IPS-20b (cell line): ENCODE measurements at regions not wholly inside any gene's neighbourhood (a gene's known extent, or its start where the extent isn't known, plus 50 kb on each side); places are given as distances from the start of the nearest gene placed in this dataset.

ENCODE experiments used
- H3K27ac ChIP-seq: one replicate; pipeline ENCODE4 v1.5.1; 2013; ENCODE audit warnings: low read length
- H3K27me3 ChIP-seq: 2 replicates; pipeline ENCODE4 v1.6.1; 2013; ENCODE audit warnings: mild to moderate bottlenecking, low read length, inconsistent platforms; ENCODE audit not compliant: insufficient read depth
- H3K36me3 ChIP-seq: 2 replicates; pipeline ENCODE4 v1.6.1; 2013; ENCODE audit warnings: low read depth, mild to moderate bottlenecking, inconsistent platforms, low read length, moderate library complexity; ENCODE audit not compliant: insufficient read depth
- H3K4me1 ChIP-seq: 2 replicates; pipeline ENCODE4 v1.6.1; 2013; ENCODE audit warnings: mild to moderate bottlenecking, control low read depth, inconsistent platforms, low read length, moderate library complexity; ENCODE audit not compliant: insufficient read depth
- H3K4me3 ChIP-seq: 2 replicates; pipeline ENCODE4 v1.5.1; 2013; ENCODE audit warnings: mild to moderate bottlenecking, low read length, inconsistent platforms
- H3K9ac ChIP-seq: 2 replicates; pipeline ENCODE4 v1.6.1; 2013; ENCODE audit warnings: low read depth, mild to moderate bottlenecking, inconsistent platforms, low read length, moderate library complexity
- H3K9me3 ChIP-seq: 2 replicates; pipeline ENCODE4 v1.6.1; 2013; ENCODE audit warnings: mild to moderate bottlenecking, low read depth, low read length, inconsistent platforms; ENCODE audit not compliant: insufficient read depth

DNA sequence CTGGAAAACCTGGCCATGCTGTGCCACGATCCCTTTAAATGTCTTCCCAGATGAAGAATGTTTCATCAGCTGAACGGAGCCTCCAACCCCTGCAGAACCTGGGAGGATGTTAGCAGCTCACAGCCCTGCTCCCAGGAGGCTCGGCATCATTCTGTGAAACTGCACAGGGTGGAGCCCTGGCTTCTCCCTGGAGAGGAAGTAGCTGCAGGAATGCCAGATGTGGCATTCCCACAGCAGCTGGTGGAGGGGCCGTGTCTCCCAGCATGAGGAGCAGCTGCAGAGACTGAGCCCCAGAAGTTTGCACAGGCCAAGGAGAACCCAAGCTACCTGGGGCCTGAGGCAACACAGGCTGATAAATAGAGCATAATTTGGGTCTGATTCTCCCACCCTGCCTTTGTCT, 165.8 kb upstream of the MAP3K1 start:
- no peaks in the 10 kb centered on the region for H3K36me3 ChIP-seq
- H3K9ac ChIP-seq, result no peak overlapping the region
- no peak overlapping the region for H3K4me3 ChIP-seq
- H3K27ac ChIP-seq, result no peak overlapping the region
- H3K9me3 ChIP-seq, result no peaks in the 10 kb centered on the region
- no peaks in the 10 kb centered on the region; the same call in 1 of the 2 replicates for H3K4me1 ChIP-seq
- H3K27me3 ChIP-seq, result no peaks in the 10 kb centered on the region

DNA sequence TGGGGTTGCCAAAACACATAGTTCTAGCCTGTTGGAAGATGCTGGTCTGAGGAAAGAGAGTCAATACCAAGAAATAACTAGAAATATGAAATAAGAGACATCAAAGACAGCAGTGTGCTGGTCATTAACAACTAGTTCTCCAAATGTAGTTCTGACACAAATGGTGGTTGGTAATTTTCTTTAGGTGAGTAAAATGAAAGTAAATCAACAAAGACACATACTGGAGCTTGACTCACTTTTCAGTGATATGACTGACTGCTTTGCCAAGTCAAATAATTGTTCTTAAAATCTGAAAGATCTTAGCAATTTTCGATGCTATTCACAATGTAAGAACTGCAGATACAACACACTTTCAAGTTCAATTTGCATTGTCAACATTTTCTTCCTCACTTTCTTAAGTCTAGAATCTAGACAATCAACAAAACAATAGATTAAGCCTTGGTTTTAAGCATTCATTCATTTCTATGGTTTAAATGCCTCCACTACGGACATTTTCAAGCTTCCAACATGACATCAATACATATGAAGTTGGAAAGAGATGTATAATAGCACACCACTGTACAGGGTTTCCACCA, 166.8 kb upstream of the MAP3K1 start:
- H3K9me3 ChIP-seq, result no peaks in the 10 kb centered on the region
- H3K9ac ChIP-seq, result no peak overlapping the region
- H3K4me1 ChIP-seq, result no peaks in the 10 kb centered on the region; the same call in 1 of the 2 replicates
- H3K4me3 ChIP-seq, result no peak overlapping the region
- H3K27me3 ChIP-seq, result no peaks in the 10 kb centered on the region
- no peak overlapping the region for H3K27ac ChIP-seq
- no peaks in the 10 kb centered on the region for H3K36me3 ChIP-seq

DNA sequence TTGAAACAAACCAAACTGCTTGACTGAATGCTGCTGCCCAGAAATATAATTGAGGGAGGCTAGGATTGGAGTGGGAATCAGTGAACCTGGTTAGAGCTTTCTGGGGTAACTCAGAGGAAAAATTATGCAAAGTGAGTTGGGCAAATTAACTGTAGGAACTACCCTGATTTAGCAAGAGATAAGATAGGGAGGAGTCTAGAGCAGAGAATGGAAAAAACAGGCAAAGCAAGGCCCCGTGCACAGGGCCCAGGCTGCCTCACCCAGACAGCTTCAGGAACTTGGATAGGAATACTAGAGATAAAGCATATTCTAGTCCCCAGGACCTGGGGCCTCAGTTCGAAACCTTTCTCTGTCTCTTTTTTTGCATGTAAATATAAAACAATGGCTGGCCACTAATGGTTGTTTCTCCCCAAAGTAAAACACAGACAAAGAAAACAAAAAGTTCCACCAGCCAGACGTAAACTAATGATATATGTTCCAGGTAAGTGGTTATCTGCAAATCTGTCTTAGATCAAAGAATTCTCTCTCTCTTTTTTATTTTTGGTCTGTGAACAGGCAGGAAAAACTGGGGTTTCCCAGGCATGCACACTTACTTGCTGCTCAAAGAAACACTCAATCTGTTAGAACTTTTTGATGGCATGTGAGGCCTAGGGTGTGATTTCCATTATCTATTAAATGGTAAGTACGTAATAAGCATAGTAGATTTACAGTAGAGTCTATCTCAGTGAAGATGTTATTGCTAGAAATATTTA, 168.1 kb upstream of the MAP3K1 start:
- H3K27me3 ChIP-seq, result no peaks in the 10 kb centered on the region
- H3K9ac ChIP-seq, result no peak overlapping the region
- no peaks in the 10 kb centered on the region for H3K36me3 ChIP-seq
- no peak overlapping the region for H3K27ac ChIP-seq
- no peak overlapping the region for H3K4me3 ChIP-seq
- no peaks in the 10 kb centered on the region; the same call in 1 of the 2 replicates for H3K4me1 ChIP-seq
- H3K9me3 ChIP-seq, result no peaks in the 10 kb centered on the region

DNA sequence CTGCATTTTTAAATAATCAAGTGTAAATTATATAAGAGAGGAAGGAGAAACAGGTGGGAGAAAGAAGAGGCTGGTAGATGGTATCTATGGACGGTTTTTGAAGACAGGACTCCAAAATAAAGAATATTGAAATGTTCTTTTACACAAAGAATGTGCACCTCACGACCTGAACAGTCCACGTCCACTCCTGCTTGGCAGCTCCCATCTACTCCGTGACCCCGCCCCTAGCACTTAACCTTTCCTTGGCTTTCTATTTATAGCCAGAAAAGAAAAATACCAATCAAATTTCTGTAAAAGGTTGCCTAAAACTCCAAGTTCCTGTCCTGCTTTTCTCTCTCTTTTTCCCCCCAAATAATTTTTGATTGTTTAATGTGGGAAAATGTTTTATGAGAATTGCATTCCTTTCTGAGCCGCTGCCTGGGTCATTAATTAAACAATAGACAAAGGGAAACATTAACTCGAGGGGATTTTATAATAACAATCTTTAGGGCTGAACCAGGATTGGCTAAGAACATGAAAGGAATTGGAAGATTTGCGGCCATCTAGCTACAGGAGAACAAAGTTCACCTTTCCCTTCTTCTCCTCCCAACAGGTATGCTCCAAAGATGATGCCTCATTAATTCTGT, 173.6 kb upstream of the MAP3K1 start:
- no peak overlapping the region for H3K27ac ChIP-seq

DNA sequence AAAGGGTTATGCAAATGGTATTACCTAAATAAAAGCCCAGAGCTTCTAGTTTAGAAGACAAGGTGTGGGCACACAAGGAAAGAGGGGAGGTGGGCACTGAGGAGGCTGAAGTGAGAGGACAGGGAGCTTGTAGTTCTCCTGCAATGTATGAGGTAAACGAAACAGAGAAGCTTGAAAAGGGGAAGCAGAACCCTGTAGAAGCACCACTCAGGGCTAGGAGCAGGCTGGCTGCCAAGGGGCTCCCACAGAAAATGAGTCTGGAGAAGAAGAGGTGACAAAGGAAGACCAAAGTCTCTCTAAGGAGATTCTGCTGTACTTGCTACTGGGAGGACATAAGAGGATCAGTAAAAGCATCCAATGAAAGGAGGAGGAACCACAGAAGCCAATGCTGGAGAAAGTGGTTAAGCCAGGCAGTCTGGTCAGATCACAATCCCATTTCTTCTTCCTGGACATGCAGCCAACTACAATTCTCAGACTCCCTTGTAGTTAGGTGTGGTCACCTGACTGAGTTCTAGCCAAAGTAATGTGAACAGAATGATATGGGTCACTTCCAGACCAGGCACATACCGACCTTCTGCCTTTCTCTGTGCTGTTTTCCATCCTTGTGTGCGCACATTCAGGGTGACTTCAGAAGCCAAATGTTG, 174.5 kb upstream of the MAP3K1 start:
- H3K27ac ChIP-seq, result no peak overlapping the region
- H3K27me3 ChIP-seq, result no peaks in the 10 kb centered on the region
- H3K4me1 ChIP-seq, result peaks cover 22% of the 10 kb centered on the region
- no peak overlapping the region for H3K4me3 ChIP-seq
- no peaks in the 10 kb centered on the region for H3K36me3 ChIP-seq
- H3K9me3 ChIP-seq, result no peaks in the 10 kb centered on the region
- no peak overlapping the region for H3K9ac ChIP-seq

More for the DNA sequence above, 173.6 kb upstream of the MAP3K1 start:
- no peak overlapping the region for H3K4me3 ChIP-seq
- H3K27me3 ChIP-seq, result no peaks in the 10 kb centered on the region
- H3K36me3 ChIP-seq, result no peaks in the 10 kb centered on the region
- H3K9me3 ChIP-seq, result no peaks in the 10 kb centered on the region
- H3K9ac ChIP-seq, result no peak overlapping the region
- H3K4me1 ChIP-seq, result peaks cover 21% of the 10 kb centered on the region

DNA sequence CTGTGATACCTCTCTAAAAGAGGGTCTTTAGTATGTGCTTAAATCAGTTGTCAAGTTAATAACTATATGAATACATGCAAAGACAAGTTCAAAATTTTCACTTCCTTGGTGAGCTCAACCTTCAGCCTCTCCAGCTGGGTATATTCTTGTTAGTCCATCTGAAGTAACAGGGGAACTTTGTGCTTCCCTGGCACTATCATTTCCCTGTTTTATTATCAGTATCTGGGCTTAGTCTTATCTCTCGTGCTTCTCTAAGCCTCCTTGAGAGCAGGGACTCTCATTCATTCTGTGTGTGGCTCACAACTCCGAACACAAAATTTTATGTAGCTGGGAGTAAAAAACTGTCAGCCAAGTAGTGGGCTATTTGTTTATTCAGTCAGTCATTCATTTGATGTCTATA, 175.9 kb upstream of the MAP3K1 start:
- no peak overlapping the region for H3K9ac ChIP-seq
- no peak overlapping the region for H3K27ac ChIP-seq
- no peaks in the 10 kb centered on the region for H3K9me3 ChIP-seq
- H3K4me1 ChIP-seq, result peaks cover 22% of the 10 kb centered on the region
- no peaks in the 10 kb centered on the region for H3K27me3 ChIP-seq
- no peak overlapping the region for H3K4me3 ChIP-seq
- no peaks in the 10 kb centered on the region for H3K36me3 ChIP-seq

DNA sequence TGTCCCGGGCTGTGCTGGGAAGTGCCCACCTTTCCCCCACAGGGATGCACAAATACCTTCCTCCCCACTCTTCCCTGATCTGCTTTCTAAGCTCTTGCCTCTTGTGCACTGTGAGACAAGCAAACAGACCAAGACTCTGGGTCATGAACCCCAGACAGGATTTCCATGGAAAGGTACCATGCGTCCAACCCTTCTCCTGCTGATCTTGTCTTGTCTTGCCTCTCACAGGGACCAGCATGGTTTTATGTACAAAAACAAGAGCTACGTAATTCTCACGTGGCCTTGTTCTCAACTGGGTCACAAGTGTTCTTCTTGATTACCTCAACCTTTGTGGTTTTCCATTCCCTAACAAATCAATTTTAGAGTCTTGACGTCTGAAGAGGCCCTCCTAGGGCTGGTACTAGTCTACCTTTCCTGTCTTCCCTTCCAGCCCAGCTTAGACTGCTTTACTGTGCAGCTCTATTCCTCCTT, 176.5 kb upstream of the MAP3K1 start:
- Histone ChIP-seq H3K27me3 (no peaks in the 10 kb centered on the region), H3K27ac (no peak overlapping the region)

DNA sequence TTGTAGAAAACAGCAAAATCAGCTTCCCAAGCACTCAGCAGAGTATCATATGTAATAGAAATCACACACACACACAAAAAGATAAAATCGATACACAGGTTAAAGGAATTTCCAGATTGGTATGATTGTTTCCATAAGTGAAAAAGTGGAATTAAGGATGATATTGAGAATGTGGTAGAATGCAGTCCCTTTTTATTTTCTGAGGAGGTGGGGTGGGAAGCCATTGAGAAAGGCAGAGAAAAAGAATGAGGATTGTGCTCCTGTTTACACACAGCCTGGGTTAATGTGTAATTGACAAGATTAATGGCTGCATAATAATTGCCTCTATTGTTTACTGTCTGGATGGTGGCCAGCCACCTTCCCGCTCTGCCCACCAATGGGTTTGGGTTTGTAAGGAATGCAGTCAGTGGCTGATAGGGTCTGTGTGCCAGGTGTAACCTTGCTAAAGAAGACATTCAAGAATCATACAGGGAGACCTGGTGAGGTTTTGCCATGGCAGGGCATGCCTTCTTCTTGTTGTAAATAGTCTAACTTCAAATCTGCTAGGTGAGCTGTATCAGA, 177.2 kb upstream of the MAP3K1 start:
- Histone ChIP-seq H3K9ac (no peak overlapping the region), H3K27ac (no peak overlapping the region), H3K9me3 (no peaks in the 10 kb centered on the region), H3K27me3 (no peaks in the 10 kb centered on the region), H3K36me3 (no peaks in the 10 kb centered on the region), H3K4me1 (peaks cover 22% of the 10 kb centered on the region), H3K4me3 (no peak overlapping the region)

More for the DNA sequence above, 176.5 kb upstream of the MAP3K1 start:
- H3K36me3 ChIP-seq, result no peaks in the 10 kb centered on the region
- no peaks in the 10 kb centered on the region for H3K9me3 ChIP-seq
- no peak overlapping the region for H3K4me3 ChIP-seq
- peaks cover 22% of the 10 kb centered on the region for H3K4me1 ChIP-seq
- H3K9ac ChIP-seq, result no peak overlapping the region

DNA sequence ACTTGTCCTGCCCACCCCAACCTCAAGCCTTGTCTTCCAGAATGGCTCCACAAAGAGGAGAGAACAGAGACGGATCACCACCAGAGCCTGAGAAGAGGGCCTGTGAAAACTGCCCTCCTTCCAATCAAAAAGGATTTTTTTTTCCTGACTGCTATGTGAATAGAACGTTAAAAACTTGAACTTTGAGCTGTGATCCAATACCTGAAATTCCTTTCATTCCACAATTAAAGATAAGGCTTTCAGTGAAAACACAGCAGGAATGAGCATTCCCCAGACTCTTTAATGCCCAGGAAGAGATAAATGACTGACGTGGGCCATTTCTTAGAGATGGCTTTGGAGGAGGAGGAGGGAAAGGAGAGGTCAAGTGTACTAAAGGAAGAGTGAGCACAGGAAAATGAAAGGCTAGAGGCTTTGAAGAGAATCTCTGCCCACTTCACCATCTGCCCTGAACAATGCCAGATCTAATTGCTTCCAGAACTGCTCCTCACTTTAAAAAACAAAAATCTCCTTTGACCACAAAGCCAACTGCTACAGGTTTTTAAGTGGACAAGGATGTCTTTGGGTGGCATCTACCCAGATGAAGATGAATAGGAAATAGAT, 177.9 kb upstream of the MAP3K1 start:
- Histone ChIP-seq H3K36me3 (no peaks in the 10 kb centered on the region), H3K27me3 (no peaks in the 10 kb centered on the region), H3K9me3 (no peaks in the 10 kb centered on the region), H3K27ac (no peak overlapping the region), H3K4me1 (peaks cover 22% of the 10 kb centered on the region), H3K4me3 (no peak overlapping the region), H3K9ac (no peak overlapping the region)

DNA sequence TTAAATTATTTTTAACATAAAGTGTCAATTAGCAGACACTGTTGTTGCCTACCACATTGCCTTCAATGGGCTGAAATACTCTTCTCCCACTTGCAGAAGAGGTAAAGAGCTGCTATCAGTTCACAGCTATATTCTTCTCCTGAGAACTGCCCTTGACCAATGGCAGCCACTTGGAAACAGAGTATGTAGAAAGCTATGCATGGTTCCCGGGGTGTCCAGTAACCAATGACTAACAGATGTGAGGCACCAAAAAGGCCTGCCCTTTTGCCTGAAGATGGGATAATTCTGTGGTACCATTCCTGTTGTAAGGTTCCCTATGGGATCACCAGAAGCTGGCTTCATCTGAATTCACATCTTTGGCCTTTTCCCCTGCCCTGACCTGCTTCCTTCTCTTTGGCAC, 181.4 kb upstream of the MAP3K1 start:
- Histone ChIP-seq H3K4me1 (peaks cover 22% of the 10 kb centered on the region), H3K36me3 (no peaks in the 10 kb centered on the region), H3K9me3 (peaks cover 3% of the 10 kb centered on the region; the same call in 1 of the 2 replicates), H3K9ac (no peak overlapping the region), H3K4me3 (no peak overlapping the region), H3K27ac (no peak overlapping the region), H3K27me3 (no peaks in the 10 kb centered on the region)

DNA sequence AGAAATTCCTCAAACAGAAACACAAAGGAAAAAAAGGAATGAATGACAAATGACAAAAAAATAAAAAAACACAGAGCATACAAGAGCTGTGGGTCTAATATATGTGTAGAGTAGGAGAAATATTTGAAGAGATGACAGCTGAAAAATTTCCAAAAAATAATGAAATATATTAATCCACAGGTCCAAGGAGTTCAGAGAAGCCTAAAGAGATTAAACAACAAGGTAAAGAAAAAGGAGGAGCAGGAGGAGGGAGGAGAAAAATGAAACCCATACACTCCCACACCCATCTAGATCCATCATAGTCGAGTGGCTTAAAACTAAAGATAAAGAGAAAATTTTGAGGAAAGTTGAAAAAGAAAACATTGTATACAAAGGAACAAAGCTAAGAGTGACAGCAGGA, 182.4 kb upstream of the MAP3K1 start:
- no peak overlapping the region for H3K9ac ChIP-seq
- no peak overlapping the region for H3K27ac ChIP-seq
- H3K4me1 ChIP-seq, result peaks cover 13% of the 10 kb centered on the region
- H3K36me3 ChIP-seq, result no peaks in the 10 kb centered on the region
- H3K4me3 ChIP-seq, result no peak overlapping the region
- H3K9me3 ChIP-seq, result peaks cover 12% of the 10 kb centered on the region; the same call in 1 of the 2 replicates
- no peaks in the 10 kb centered on the region for H3K27me3 ChIP-seq
